ENCODE measurements at regions not wholly inside any gene's neighbourhood (a gene's known extent, or its start where the extent isn't known, plus 50 kb on each side); places are given as distances from the start of the nearest gene placed in this dataset.
"Not testable (repeated sequence)": the region's sequence is repeated elsewhere in the genome, so short reads cannot be mapped to it uniquely, and the experiment has no call there.

DNA sequence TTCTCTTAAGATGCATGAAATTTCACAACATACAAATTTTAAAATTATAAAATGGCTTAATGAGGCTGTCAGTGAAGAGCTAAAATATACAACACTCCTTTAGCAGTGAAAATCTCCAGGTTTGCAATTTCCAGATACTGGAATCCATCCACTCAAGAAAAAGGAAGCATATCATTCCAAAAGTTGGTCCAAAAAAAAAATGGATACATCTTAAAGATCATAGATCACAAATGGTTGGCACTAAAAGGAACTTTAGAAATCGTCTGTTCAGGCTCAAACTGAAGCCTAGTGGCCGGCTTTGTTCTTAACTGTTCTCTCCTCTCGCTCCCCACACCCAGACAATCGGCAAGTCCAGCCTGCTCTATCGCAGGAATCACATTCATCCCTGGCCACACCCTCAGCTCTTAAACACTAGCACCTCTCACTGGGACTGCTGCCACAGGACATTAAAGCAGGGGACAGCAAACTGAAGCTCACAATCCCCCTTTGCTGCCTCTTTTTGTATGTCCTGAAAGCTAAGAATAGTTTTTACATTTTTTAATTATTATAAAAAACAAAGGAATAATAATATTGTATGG lies 130.3 kb upstream of the CDIN1 start:
- Histone ChIP-seq H3K14ac (ENCODE audit: low read length) (no peak overlapping the region), H2AK5ac (ENCODE audit: low read depth, low read length) (no peak overlapping the region), H3K4me3 (ENCODE audit: low read length in 2 of 2) (no peak overlapping the region), H3K79me1 (ENCODE audit: low read depth, low read length) (no peaks in the 10 kb centered on the region), H3K9me3 (replicated peaks in 1 of 2; ENCODE audit: control insufficient read depth in 2 of 2, insufficient read depth in 1 of 2, low read depth in 1 of 2, low read length in 2 of 2) (no peaks in the 10 kb centered on the region), H2AFZ (ENCODE audit: low read length) (peak overlapping the region; percentile 30), H4K91ac (ENCODE audit: low read depth, low read length, poor library complexity) (no peak overlapping the region), H3K4me2 (ENCODE audit: insufficient read depth, low read length, poor library complexity, severe bottlenecking) (no peak overlapping the region), H3K18ac (ENCODE audit: low read length) (no peak overlapping the region), H4K8ac (ENCODE audit: low read depth, low read length) (no peak overlapping the region), H3K4ac (ENCODE audit: low read length) (no peak overlapping the region), H2BK120ac (ENCODE audit: low read depth, low read length) (no peak overlapping the region), H3K36me3 (replicated peaks in 1 of 2; ENCODE audit: control insufficient read depth in 2 of 2, insufficient read depth in 2 of 2, low read length in 2 of 2) (no peaks in the 10 kb centered on the region), H3K4me1 (ENCODE audit: control insufficient read depth in 2 of 2, insufficient read depth in 1 of 2, low read depth in 1 of 2, low read length in 2 of 2) (no peaks in the 10 kb centered on the region), H3K27ac (replicated peaks; ENCODE audit: low read length) (no peak overlapping the region), H3K23ac (ENCODE audit: low read depth, low read length, poor library complexity) (no peak overlapping the region), H3K27me3 (ENCODE audit: control insufficient read depth in 3 of 3, insufficient read depth in 3 of 3, low read depth in 1 of 3, low read length in 3 of 3) (no peaks in the 10 kb centered on the region), H2BK15ac (ENCODE audit: low read length) (no peak overlapping the region), H3K9ac (ENCODE audit: low read depth, low read length, poor library complexity) (no peak overlapping the region), H2BK12ac (ENCODE audit: low read length) (no peak overlapping the region), H2BK5ac (ENCODE audit: low read length) (no peak overlapping the region)
- peak; percentile 32 for DNase-seq (ENCODE audit: low spot score)
- no CpG with 5 or more reads among the region's 5 CpGs for WGBS, 2 donors (ENCODE audit: extremely low coverage in 2 of 2, insufficient read length in 2 of 2, insufficient replicate concordance in 1 of 2)

GRCh38 chr15:36449662-36450145 lies 129.7 kb upstream of the CDIN1 start:
- Histone ChIP-seq H3K4me3 (ENCODE audit: low read length in 2 of 2) (no peak overlapping the region), H3K4me2 (ENCODE audit: insufficient read depth, low read length, poor library complexity, severe bottlenecking) (no peak overlapping the region), H2BK15ac (ENCODE audit: low read length) (no peak overlapping the region), H3K27ac (replicated peaks; ENCODE audit: low read length) (no peak overlapping the region), H3K4ac (ENCODE audit: low read length) (no peak overlapping the region), H2BK5ac (ENCODE audit: low read length) (no peak overlapping the region), H2AK5ac (ENCODE audit: low read depth, low read length) (no peak overlapping the region), H3K9ac (ENCODE audit: low read depth, low read length, poor library complexity) (no peak overlapping the region), H3K14ac (ENCODE audit: low read length) (no peak overlapping the region), H2AFZ (ENCODE audit: low read length) (no peak overlapping the region), H3K79me1 (ENCODE audit: low read depth, low read length) (no peaks in the 10 kb centered on the region), H4K91ac (ENCODE audit: low read depth, low read length, poor library complexity) (no peak overlapping the region), H3K18ac (ENCODE audit: low read length) (no peak overlapping the region), H3K27me3 (ENCODE audit: control insufficient read depth in 3 of 3, insufficient read depth in 3 of 3, low read depth in 1 of 3, low read length in 3 of 3) (no peaks in the 10 kb centered on the region), H3K23ac (ENCODE audit: low read depth, low read length, poor library complexity) (no peak overlapping the region), H2BK12ac (ENCODE audit: low read length) (no peak overlapping the region), H4K8ac (ENCODE audit: low read depth, low read length) (no peak overlapping the region), H3K4me1 (ENCODE audit: control insufficient read depth in 2 of 2, insufficient read depth in 1 of 2, low read depth in 1 of 2, low read length in 2 of 2) (no peaks in the 10 kb centered on the region), H3K36me3 (replicated peaks in 1 of 2; ENCODE audit: control insufficient read depth in 2 of 2, insufficient read depth in 2 of 2, low read length in 2 of 2) (no peaks in the 10 kb centered on the region), H2BK120ac (ENCODE audit: low read depth, low read length) (no peak overlapping the region), H3K9me3 (replicated peaks in 1 of 2; ENCODE audit: control insufficient read depth in 2 of 2, insufficient read depth in 1 of 2, low read depth in 1 of 2, low read length in 2 of 2) (no peaks in the 10 kb centered on the region)
- DNase-seq (ENCODE audit: low spot score), result no peak
- no CpG with 5 or more reads among the region's 3 CpGs for WGBS, 2 donors (ENCODE audit: extremely low coverage in 2 of 2, insufficient read length in 2 of 2, insufficient replicate concordance in 1 of 2)

GRCh38 chr15:36454244-36454643 lies 125.2 kb upstream of the CDIN1 start:
- not testable (repeated sequence) for H3K4me3 ChIP-seq (ENCODE audit: low read length in 2 of 2); H3K9ac ChIP-seq (ENCODE audit: low read depth, low read length, poor library complexity); H2AK5ac ChIP-seq (ENCODE audit: low read depth, low read length); H3K36me3 ChIP-seq (replicated peaks in 1 of 2; ENCODE audit: control insufficient read depth in 2 of 2, insufficient read depth in 2 of 2, low read length in 2 of 2); H2BK12ac ChIP-seq (ENCODE audit: low read length); H4K91ac ChIP-seq (ENCODE audit: low read depth, low read length, poor library complexity); H3K4ac ChIP-seq (ENCODE audit: low read length); DNase-seq (ENCODE audit: low spot score); H2BK5ac ChIP-seq (ENCODE audit: low read length); H3K18ac ChIP-seq (ENCODE audit: low read length); H2BK15ac ChIP-seq (ENCODE audit: low read length); H3K27ac ChIP-seq (replicated peaks; ENCODE audit: low read length); H3K27me3 ChIP-seq (ENCODE audit: control insufficient read depth in 3 of 3, insufficient read depth in 3 of 3, low read depth in 1 of 3, low read length in 3 of 3); H3K9me3 ChIP-seq (replicated peaks in 1 of 2; ENCODE audit: control insufficient read depth in 2 of 2, insufficient read depth in 1 of 2, low read depth in 1 of 2, low read length in 2 of 2); H3K14ac ChIP-seq (ENCODE audit: low read length); H4K8ac ChIP-seq (ENCODE audit: low read depth, low read length); H3K4me2 ChIP-seq (ENCODE audit: insufficient read depth, low read length, poor library complexity, severe bottlenecking); H3K4me1 ChIP-seq (ENCODE audit: control insufficient read depth in 2 of 2, insufficient read depth in 1 of 2, low read depth in 1 of 2, low read length in 2 of 2); H2BK120ac ChIP-seq (ENCODE audit: low read depth, low read length); H3K23ac ChIP-seq (ENCODE audit: low read depth, low read length, poor library complexity); H3K79me1 ChIP-seq (ENCODE audit: low read depth, low read length); H2AFZ ChIP-seq (ENCODE audit: low read length)
- WGBS, 2 donors (ENCODE audit: extremely low coverage in 2 of 2, insufficient read length in 2 of 2, insufficient replicate concordance in 1 of 2), result no CpG with 5 or more reads among the region's 4 CpGs

GRCh38 chr15:36458411-36458810 lies 121.0 kb upstream of the CDIN1 start:
- Histone ChIP-seq H3K36me3 (replicated peaks in 1 of 2; ENCODE audit: control insufficient read depth in 2 of 2, insufficient read depth in 2 of 2, low read length in 2 of 2) (peaks cover 0 to 1% of the 10 kb centered on the region in 2 donors), H3K27me3 (ENCODE audit: control insufficient read depth in 3 of 3, insufficient read depth in 3 of 3, low read depth in 1 of 3, low read length in 3 of 3) (no peaks in the 10 kb centered on the region), H3K18ac (ENCODE audit: low read length) (no peak overlapping the region), H3K27ac (replicated peaks; ENCODE audit: low read length) (no peak overlapping the region), H3K23ac (ENCODE audit: low read depth, low read length, poor library complexity) (no peak overlapping the region), H2BK12ac (ENCODE audit: low read length) (no peak overlapping the region), H3K4me3 (ENCODE audit: low read length in 2 of 2) (no peak overlapping the region), H2AFZ (ENCODE audit: low read length) (peak overlapping the region; percentile 57), H2AK5ac (ENCODE audit: low read depth, low read length) (no peak overlapping the region), H3K79me1 (ENCODE audit: low read depth, low read length) (no peaks in the 10 kb centered on the region), H4K91ac (ENCODE audit: low read depth, low read length, poor library complexity) (no peak overlapping the region), H3K9ac (ENCODE audit: low read depth, low read length, poor library complexity) (no peak overlapping the region), H3K14ac (ENCODE audit: low read length) (no peak overlapping the region), H3K4me2 (ENCODE audit: insufficient read depth, low read length, poor library complexity, severe bottlenecking) (no peak overlapping the region), H3K9me3 (replicated peaks in 1 of 2; ENCODE audit: control insufficient read depth in 2 of 2, insufficient read depth in 1 of 2, low read depth in 1 of 2, low read length in 2 of 2) (no peaks in the 10 kb centered on the region), H2BK5ac (ENCODE audit: low read length) (no peak overlapping the region), H4K8ac (ENCODE audit: low read depth, low read length) (no peak overlapping the region), H3K4ac (ENCODE audit: low read length) (no peak overlapping the region), H2BK120ac (ENCODE audit: low read depth, low read length) (no peak overlapping the region), H3K4me1 (ENCODE audit: control insufficient read depth in 2 of 2, insufficient read depth in 1 of 2, low read depth in 1 of 2, low read length in 2 of 2) (no peaks in the 10 kb centered on the region), H2BK15ac (ENCODE audit: low read length) (no peak overlapping the region)
- WGBS, 2 donors (ENCODE audit: extremely low coverage in 2 of 2, insufficient read length in 2 of 2, insufficient replicate concordance in 1 of 2), result no CpG with 5 or more reads among the region's 5 CpGs
- no peak for DNase-seq (ENCODE audit: low spot score)
